OCI-LY3 (cell line): ENCODE measurements at regions not wholly inside any gene's neighbourhood (a gene's known extent, or its start where the extent isn't known, plus 50 kb on each side); places are given as distances from the start of the nearest gene placed in this dataset.

Experiments
- H2AFZ ChIP-seq: fragments of 200-600, 300-600 bp; shearing (Covaris generic); 2 replicates; pipeline ENCODE4 v1.6.0; 2014; ENCODE audit warnings: antibody characterized with exemption, low read depth, low read length
- H3K27ac ChIP-seq: fragments of 200-600, 300-600 bp; sonication (generic); 2 replicates; pipeline ENCODE4 v1.5.1; 2014; ENCODE audit warnings: mild to moderate bottlenecking, low read length, moderate library complexity, mixed read lengths
- H3K27me3 ChIP-seq: fragments of 200-600, 300-600 bp; sonication (generic); 2 replicates; pipeline ENCODE4 v1.6.1; 2014; ENCODE audit warnings: low read depth, low read length, mixed read lengths
- H3K36me3 ChIP-seq: fragments of 200-600, 300-600 bp; sonication (generic); replicated peaks from 2 replicates; pipeline ENCODE3; 2014; ENCODE audit warnings: low read depth, low read length, mixed read lengths
- H3K4me1 ChIP-seq: fragments of 300-600, 200-600 bp; sonication (generic); 2 replicates; pipeline ENCODE4 v1.6.1; 2014; ENCODE audit warnings: low read length, mixed read lengths
- H3K4me2 ChIP-seq: fragments of 200-600, 300-600 bp; sonication (generic); 2 replicates; pipeline ENCODE4 v1.6.1; 2014; ENCODE audit warnings: low read length, mixed read lengths
- H3K4me3 ChIP-seq: fragments of 300-600, 200-600 bp; sonication (generic); 2 replicates; pipeline ENCODE4 v1.5.1; 2014; ENCODE audit warnings: antibody characterized with exemption, mild to moderate bottlenecking, low read length, moderate library complexity
- H3K79me2 ChIP-seq: fragments of 300-600, 200-600 bp; shearing (Covaris generic); 2 replicates; pipeline ENCODE4 v1.6.1; 2014; ENCODE audit warnings: mild to moderate bottlenecking, low read length, mixed read lengths
- H3K9ac ChIP-seq: fragments of 300-600, 200-600 bp; shearing (Covaris generic); 2 replicates; pipeline ENCODE4 v1.6.0; 2014; ENCODE audit warnings: mild to moderate bottlenecking, low read length, moderate library complexity
- H3K9me3 ChIP-seq: fragments of 200-600, 300-600 bp; shearing (Covaris generic); 2 replicates; pipeline ENCODE4 v1.6.1; 2014; ENCODE audit warnings: low read length, mixed read lengths; ENCODE audit not compliant: insufficient read depth
- H4K20me1 ChIP-seq: fragments of 200-600, 300-600 bp; sonication (generic); 2 replicates; pipeline ENCODE4 v1.6.1; 2016; ENCODE audit warnings: low read length, mixed read lengths; ENCODE audit not compliant: insufficient read depth
- CTCF ChIP-seq: fragments of 200-600, 300-600 bp; sonication (generic); IDR thresholded peaks from 2 replicates; pipeline ENCODE4 v1.5.1; 2014; ENCODE audit warnings: antibody characterized with exemption, low read length, low read depth
- EZH2phosphoT487 ChIP-seq: fragments of 200-600 bp; shearing (Covaris generic); IDR thresholded peaks from 2 replicates; pipeline ENCODE4 v1.6.1; 2018; ENCODE audit warnings: antibody characterized with exemption, mixed run types, low read depth

- no peaks in the 10 kb centered on the region for H3K9me3 ChIP-seq
Measured at GRCh38 chr4:128654465-128654864, 155.0 kb upstream of the JADE1 start.

GRCh38 chr4:128653527-128654444, 155.7 kb upstream of the JADE1 start:
- H3K79me2 ChIP-seq, result no peaks in the 10 kb centered on the region
- 0 out of 2 replicates have a peak, but pooled peaks cover 3% of the 10 kb centered on the region for H3K27me3 ChIP-seq
- no peaks in the 10 kb centered on the region for H4K20me1 ChIP-seq
- H2AFZ ChIP-seq, result no peak overlapping the region
- H3K9ac ChIP-seq, result no peak overlapping the region
- no peaks in the 10 kb centered on the region for H3K4me1 ChIP-seq
- no peak for TF ChIP-seq CTCF
- TF ChIP-seq EZH2phosphoT487, result no peak
- H3K27ac ChIP-seq, result no peak overlapping the region
- H3K4me2 ChIP-seq, result no peak overlapping the region
- no peaks in the 10 kb centered on the region for H3K9me3 ChIP-seq
- no peak overlapping the region for H3K4me3 ChIP-seq
- H3K36me3 ChIP-seq, result no peaks in the 10 kb centered on the region

More at GRCh38 chr4:128654465-128654864, 155.0 kb upstream of the JADE1 start:
- H3K9ac ChIP-seq, result no peak overlapping the region
- no peaks in the 10 kb centered on the region for H4K20me1 ChIP-seq
- no peaks in the 10 kb centered on the region for H3K36me3 ChIP-seq
- no peaks in the 10 kb centered on the region for H3K79me2 ChIP-seq
- H3K4me3 ChIP-seq, result no peak overlapping the region
- H3K4me2 ChIP-seq, result no peak overlapping the region
- no peak overlapping the region for H2AFZ ChIP-seq
- H3K4me1 ChIP-seq, result no peaks in the 10 kb centered on the region
- 0 out of 2 replicates have a peak, but pooled peaks cover 3% of the 10 kb centered on the region for H3K27me3 ChIP-seq
- TF ChIP-seq EZH2phosphoT487, result no peak
- TF ChIP-seq CTCF, result no peak
- H3K27ac ChIP-seq, result no peak overlapping the region

- Histone ChIP-seq H3K4me2 (no peak overlapping the region), H3K36me3 (no peaks in the 10 kb centered on the region), H3K27me3 (no peaks in the 10 kb centered on the region), H3K79me2 (no peaks in the 10 kb centered on the region), H3K9ac (no peak overlapping the region), H3K4me3 (no peak overlapping the region), H3K27ac (no peak overlapping the region), H4K20me1 (no peaks in the 10 kb centered on the region), H3K9me3 (no peaks in the 10 kb centered on the region), H3K4me1 (no peaks in the 10 kb centered on the region), H2AFZ (no peak overlapping the region)
- TF ChIP-seq CTCF, result no peak
- no peak for TF ChIP-seq EZH2phosphoT487
Measured at GRCh38 chr4:128649575-128650205, 159.8 kb upstream of the JADE1 start.

GRCh38 chr4:128649161-128649560, 160.3 kb upstream of the JADE1 start:
- no peak overlapping the region for H2AFZ ChIP-seq
- no peaks in the 10 kb centered on the region for H3K36me3 ChIP-seq
- no peaks in the 10 kb centered on the region for H3K4me1 ChIP-seq
- H3K9ac ChIP-seq, result no peak overlapping the region
- H3K79me2 ChIP-seq, result no peaks in the 10 kb centered on the region
- no peaks in the 10 kb centered on the region for H4K20me1 ChIP-seq
- H3K4me3 ChIP-seq, result no peak overlapping the region
- no peak overlapping the region for H3K27ac ChIP-seq
- no peak for TF ChIP-seq CTCF
- no peak for TF ChIP-seq EZH2phosphoT487
- no peak overlapping the region for H3K4me2 ChIP-seq
- no peaks in the 10 kb centered on the region for H3K9me3 ChIP-seq
- H3K27me3 ChIP-seq, result no peaks in the 10 kb centered on the region
